GM19397 (cell line): ENCODE measurements at regions not wholly inside any gene's neighbourhood (a gene's known extent, or its start where the extent isn't known, plus 50 kb on each side); places are given as distances from the start of the nearest gene placed in this dataset.
"Not testable (repeated sequence)": the region's sequence is repeated elsewhere in the genome, so short reads cannot be mapped to it uniquely, and the experiment has no call there.

Source experiments
- ATAC-seq: cut with Tn5 transposase; IDR thresholded peaks from one replicate; pipeline ENCODE4 v1.9.1; 2021; ENCODE audit warnings: mild to moderate bottlenecking, moderate library complexity; ENCODE audit not compliant: unreplicated experiment

DNA sequence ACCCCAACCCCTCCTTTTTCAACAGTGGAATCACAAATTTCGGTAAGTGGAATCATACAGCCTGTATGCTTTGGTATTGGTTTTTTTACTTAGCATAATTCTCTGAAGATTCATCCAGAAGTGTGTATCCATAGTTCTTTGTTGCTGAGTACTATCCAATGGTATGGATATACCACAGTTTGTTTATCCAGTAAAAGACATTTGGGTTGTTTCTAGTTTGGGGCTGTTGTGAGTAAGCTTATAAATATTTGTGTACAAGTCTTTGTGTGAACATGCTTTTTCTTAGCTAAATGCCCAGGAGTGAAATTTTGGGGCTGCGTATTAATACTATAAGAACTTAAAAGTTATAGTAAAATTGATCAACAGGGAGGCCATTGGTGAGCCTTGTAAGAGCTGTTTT lies 57.5 kb upstream of the GC start:
- ATAC-seq: no peak

DNA sequence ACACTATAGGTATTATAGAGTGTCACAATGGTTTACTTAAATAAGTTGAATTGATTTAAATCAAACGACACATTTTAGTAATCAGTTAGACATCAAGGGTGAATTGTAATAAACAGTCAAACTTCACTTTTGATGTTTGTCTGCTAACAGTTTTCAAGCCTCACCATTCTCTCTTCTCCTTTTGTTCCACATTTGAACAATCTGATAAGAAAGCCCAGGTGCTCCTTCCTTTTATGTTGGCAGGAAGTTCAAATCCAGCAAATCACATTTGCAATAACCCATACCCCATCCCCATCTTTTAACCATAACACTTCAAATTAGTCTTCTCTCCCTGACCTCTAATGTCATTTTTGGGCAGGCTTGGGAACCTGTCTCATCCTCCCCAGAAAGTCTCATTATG lies 63.4 kb upstream of the GC start:
- no peak for ATAC-seq

DNA sequence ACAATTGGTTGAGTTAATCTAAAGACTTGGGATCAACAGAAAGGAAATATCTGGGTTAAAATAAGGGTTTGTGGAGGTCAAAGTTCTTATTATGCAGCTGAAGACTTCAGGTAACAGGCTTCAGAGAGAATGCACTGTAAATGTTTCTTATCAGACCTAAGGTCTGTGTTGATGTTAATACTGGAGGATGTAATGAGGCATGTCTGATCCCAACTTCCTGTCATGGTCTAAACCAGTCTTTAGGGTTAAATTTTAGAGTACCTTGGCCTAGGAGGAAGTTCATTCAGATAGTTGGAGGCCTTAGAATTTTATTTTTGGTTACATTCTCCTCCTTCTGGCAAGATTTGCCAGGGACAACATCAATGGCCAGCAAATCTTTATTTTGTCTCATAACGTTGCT lies 72.1 kb upstream of the GC start:
- no peak for ATAC-seq

DNA sequence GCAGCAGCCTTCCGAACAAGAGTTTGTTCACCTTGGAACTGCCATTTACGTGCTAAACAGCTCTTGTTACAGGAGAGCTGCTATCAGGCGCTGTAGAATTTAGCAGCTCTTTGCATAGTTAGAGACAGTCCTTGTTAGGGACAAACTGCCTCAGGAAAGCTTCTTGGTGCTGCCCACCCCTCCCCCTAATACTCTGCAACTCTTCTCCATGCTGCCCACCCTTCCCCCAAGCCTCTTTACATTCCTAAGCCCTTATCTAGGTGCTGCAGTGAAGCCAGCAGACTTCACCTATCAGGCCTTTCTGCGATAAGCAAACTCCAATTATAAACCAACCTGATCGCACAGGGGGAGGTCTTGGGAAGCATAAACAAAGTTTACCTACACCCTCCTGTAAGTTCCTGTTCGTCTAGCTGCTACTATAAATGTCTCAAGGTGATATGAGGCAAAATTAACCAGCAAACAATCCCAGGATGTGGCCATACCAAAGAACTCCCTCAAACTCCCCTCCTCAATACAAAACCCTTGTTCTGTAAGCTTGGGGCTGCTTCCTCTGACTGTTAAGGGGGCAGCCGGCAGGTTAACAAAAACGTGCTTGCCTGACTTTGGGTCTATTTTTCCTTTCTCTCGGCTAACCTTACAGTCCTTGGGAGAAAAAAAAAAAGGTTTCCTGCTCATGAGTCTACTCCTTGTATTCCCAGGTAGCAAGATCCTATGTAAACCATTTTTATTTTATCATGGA lies 74.0 kb upstream of the GC start:
- no peak for ATAC-seq

DNA sequence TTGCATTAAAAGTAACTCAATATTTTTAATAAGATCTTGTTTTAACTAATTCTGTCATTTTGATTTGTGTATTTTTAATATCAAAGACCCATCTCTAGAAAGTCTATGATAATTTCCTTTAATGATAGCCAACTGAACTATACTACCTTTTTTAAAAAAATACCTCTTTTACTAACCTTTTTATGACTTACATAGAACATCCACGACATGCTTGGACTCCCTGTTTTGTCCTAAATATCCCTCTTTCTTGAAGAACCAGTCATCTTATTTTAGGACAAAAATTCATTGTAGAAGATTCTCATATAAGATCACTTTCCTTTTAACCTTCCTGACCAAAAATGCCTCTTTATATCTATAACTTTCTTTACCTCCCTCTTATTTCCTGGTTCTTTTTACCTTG lies 76.8 kb upstream of the GC start:
- ATAC-seq: no peak

DNA sequence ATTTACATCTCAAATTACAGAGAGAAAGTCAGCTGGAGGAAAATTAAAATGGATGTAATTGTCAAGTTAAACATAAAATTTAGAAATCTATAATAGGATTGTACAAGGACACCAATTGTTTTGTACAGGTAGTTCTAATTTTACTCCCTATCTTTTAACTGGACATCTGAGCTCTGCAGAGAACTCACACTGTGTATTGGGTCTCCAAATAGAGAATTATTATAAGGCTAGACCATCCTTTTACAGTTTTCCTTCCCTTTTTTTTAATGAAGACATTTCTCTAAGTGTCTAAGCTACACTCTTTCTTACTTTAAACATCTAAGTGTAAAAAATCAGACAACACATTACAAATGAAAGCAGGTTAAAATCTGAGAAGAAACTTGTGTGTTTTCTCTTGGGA lies 78.4 kb upstream of the GC start:
- no peak for ATAC-seq

DNA sequence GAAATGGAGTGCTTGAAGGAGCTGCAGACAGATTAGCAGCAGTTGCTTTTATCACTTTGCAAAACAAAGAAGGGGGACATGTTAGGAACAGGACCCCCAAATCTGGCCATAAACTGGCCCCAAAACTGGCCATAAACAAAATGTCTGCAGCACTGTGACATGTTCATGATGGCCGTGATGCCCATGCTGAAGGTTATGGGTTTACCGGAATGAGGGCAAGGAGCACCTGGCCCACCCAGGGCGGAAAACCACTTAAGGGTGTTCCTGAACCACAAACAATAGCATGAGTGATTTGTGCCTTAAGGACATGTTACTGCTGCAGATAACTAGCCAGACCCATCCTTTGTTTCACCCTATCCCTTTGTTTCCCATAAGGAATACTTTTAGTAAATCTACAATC lies 79.6 kb upstream of the GC start:
- no peak for ATAC-seq

DNA sequence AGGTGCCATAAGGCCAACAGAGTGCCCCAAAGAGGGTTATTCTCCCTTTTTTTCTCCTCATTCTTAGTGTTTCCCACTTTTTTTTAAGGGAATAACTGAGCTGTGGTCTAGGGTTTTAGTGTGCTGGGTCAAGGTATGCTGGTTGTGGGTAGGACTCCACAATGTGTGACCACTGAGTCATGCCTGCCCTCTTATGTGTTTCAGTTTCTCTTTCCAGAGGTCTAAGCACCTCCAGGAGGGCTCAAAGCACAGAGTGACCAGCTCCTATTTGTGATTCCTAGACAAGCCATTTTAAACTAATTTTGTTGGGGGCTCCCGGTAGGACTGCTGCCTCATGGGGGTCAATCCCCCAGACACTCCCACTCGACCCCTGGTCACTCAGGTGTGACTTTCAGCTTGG lies 80.5 kb upstream of the GC start:
- ATAC-seq: no peak

DNA sequence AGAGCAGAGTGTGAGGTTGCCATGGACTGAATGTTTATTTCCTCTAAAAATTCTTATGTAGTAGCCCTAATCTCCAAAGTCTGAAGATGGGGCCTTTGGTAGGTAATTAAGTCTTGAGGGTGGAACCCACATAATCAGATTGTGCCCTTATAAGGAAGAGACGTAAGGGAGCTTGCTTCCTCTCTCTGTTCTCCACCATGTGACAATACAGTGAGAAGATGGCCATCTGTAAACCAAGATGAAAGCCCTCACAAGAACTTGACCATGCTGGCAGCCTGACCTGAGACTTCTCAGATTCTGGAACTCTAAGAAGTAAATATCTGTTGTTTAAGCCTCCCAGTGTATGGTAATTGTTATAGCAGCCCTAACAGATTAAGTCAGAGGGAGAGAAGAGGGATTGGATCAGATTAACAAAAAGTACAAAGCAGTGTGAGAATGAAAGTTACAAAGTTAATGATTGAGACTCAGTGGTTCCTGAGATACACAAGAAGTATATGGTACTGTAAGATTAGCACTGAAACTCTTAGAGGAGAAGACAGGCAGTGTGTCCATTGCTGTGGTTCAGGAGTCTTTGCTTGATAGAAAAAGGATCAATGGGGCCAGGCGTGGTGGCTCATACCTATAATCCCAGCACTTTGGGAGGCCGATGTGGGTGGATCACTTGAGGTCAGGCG lies 82.5 kb upstream of the GC start:
- ATAC-seq: no peak

DNA sequence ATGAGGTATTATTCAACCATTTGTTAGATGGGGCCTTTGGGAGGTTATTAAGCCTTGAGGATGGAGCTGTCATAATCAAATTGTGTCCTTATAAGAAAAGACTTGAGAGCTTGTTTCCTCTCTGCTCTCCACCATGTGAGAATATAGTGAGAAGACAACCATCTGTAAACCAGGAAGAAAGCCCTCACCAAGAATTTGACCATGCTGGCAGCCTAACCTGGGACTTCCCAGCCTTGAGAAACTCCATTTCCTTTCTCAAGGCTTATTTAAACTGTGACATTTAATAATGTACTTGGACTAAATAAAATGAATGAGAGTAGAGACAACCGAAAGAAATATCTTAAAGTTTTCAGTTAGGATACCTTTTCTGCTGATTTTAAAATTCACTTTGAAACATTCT lies 83.7 kb upstream of the GC start:
- ATAC-seq: no peak

DNA sequence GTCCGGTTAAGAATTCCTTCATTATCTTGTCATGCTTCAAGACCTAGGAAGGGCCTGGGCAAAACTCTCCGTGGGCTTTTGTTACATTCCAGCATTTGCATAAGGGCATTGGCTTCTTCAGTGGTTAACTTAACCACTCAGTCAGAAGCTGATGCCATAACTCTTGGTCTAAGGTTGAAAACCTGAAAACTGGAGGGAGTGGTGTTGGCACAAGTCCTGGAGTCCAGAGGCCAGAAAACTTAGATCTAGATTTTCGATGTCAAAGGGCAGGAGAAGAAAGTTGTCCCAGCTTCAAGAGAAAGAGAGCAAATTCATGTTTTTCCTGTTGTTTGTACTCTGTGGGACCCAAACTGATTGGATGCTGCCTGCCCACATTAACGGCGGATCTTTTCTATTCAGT lies 86.6 kb upstream of the GC start:
- no peak for ATAC-seq

DNA sequence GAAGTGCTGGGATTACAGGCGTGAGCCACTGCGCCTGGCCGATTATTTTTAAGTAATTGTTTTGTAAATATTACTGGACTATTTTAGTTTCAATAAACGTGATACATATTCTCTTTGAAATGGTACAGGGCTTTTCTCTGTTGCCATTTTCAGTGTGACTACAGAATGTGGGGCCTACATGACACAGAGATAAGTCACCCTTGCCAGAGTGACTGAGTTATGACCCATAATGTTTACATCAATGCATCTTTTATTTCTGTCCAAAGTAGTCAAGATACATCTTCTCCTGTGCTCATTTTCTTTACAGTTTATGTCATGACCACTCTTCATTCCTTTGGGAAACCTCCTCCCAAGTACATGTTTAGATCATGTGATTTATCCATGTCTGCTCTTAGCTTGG lies 88.3 kb upstream of the GC start:
- ATAC-seq: no peak

DNA sequence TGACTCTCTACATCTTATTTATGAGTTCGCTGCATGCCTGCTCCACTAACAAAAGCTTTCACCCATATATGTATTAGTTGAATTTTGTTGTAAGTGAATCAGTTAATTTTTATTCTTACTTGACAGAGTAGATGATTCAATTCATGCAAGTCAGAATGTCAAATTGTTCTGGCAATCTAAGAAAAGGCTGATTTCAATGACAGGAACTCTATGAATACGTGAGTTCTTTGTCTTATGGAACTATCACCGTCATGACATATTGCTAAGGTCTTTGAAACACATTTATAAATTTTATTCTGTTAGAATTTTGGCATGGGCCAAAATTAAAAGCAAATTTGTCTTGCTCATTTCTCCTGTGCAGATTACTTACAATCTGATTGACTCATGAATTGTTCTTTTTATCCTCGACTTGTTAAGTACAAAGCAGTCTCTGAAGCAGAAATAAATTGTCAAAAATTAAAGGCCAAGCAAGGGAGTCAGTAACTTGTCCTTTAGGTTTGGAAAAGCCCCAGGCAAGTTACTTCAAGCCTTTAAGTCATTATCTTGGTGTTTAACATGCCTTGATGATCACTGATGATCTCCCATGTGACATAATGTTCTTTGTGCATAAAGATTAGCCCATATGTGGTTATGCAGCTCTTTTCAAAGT lies 89.0 kb upstream of the GC start:
- no peak for ATAC-seq

DNA sequence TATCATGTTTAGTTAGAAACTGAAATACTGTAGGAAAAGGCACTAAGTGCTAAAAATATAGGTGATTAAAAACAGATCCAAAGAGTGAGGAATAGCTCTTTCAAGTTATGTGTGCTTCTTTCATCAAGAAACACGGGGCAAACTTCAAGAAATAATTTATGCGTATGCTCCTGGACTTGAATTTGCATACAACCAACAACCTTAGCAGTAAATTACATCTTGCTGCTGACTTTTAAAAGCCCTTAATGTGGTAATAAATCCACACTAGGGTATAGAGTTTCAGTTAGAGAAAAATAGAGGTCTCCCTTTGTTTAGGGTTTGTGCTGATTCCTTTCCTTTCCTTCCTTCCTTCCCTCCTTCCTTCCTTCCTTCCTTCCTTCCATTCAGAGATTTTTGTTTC lies 94.5 kb upstream of the GC start:
- ATAC-seq: no peak

DNA sequence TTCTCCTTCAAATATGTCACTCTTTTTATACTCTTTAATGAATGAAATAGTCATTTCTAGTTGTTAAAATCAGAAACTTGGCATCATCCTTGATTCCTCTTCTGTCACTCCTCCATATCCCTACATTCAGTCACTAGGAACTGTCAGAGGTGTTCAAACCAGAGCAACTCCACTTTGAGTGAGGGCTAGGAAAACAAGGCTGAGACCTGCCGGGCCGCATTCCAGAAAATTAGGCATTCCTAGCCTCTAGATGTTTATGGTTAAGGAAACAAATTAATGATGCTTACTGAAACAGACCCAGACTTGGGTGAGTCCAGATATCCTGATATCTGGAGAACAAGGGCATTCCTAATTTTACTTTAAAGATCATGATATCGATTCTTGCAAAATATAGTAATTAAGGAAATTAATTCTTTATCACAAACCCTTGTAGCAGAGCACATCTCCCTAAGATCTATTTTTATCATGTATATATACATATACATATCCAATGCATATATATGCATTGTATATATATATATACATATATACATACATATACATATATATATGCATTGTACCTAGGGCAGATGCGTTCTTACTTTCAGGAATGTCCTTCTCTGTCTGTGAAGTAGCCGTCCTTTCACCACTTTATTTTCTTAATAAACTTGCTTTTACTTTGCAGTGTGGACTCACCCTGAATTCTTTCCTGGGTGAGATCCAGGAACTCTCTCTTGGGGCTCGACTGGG lies 98.4 kb upstream of the GC start:
- no peak for ATAC-seq

DNA sequence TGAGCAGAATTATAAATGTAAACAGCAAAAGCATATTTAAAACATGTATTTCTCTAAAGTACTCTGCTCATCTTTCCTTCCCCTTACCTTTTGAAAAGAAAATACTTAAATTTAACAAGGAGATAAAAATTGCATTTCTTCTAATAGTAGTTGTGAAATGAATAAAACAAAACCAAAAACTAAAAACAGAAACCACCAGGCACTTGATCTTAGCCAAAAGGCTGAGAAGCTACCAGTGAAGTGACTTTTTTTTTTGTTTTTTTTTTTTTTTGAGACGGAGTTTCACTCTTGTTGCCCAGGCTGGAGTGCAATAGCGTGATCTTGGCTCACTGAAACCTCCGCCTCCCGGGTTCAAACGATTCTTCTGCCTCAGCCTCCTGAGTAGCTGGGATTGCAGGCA lies 116.5 kb upstream of the GC start:
- not testable (repeated sequence) for ATAC-seq

DNA sequence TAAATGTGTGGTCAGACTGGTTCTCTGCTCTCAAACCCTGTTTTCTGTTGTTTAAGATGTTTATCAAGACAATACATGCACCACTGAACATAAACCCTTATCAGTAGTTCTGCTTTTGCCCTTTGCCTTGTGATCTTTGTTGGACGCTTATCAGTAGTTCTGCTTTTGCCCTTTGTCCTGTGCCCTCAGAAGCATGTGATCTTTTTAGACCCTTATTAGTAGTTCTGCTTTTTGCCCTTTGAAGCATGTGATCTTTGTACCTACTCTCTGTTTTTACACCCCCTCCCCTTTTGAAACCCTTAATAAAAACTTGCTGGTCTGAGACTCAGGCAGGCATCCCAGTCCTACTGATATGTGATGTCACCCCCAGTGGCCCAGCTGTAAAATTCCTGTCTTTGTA lies 121.7 kb upstream of the GC start:
- ATAC-seq: not testable (repeated sequence)

DNA sequence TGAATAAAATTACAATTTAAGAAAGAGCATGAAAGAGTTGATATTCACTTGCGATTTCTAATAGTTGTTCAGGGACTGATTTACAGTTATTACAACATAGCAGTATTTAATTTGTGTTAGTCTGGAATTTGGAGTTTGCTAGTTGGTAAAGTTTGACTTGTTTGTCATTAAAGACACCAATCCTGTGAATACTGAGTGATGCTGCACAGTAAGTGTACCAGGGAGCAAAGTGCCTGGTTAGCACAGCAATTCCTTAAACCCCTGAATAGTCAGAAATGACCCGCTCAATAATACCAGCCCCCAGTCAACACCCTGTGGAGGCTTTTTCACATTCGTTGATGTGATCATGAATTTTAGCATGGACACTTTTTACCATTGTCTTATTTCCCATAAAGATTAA lies 122.2 kb upstream of the GC start:
- ATAC-seq: no peak

DNA sequence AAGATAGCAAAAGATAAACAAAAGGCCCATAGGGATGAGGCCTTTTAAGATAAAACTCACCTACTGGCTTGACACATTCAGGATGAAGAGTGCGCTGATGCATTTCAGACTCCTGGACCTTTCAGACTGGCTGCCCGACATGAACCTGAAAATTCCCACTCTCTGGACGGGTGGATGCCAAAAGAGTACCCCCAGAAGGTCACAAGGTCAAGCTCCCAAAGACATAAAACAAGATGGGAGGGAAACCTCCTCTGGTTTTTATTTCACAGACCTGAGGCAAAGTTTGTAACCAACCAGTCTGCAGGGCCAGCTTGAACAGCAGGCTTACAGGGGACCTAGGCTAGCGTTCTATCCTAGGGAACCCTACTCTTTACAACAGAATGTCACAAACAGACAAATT lies 123.2 kb upstream of the GC start:
- ATAC-seq: no peak

DNA sequence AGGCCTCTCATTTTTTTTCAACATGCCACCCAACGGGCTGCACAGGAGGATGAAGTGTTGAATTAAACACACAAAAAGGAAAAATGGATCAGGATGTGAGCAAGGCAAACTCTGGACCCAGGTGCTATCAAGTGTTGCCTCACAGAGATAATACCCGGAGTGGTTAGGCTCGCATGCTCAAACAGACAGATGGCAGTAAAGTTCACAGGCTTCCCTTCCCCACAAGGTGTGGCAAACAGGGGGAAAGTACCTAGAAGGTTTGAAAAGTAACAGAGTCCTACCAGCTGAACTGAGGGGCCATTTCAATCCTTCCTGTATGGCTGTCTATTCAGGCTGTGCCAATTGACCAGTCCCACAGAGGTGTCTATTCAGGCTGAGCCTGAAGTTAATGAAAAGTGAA lies 123.9 kb upstream of the GC start:
- ATAC-seq: peak; percentile 91

DNA sequence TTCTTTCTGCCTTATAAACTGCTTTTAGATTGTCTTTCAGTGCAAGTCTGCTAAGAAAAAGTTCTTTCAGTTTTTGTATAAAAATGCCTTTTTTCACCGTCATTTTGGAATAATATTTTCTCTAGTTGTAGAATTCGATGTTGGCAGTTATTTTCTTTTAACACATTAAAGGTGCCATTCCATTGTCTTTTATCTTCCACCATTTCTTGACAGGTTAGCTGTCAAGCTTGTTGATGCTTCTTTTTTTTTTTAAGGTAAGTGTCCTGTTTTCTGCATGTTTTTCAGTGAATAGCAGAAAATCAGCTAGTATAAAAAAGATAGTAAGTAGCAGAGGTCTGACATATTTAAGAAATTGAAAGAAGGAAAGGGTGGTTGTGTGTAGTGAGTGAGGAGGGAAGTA lies 118.5 kb upstream of the NPFFR2 start:
- ATAC-seq: no peak

DNA sequence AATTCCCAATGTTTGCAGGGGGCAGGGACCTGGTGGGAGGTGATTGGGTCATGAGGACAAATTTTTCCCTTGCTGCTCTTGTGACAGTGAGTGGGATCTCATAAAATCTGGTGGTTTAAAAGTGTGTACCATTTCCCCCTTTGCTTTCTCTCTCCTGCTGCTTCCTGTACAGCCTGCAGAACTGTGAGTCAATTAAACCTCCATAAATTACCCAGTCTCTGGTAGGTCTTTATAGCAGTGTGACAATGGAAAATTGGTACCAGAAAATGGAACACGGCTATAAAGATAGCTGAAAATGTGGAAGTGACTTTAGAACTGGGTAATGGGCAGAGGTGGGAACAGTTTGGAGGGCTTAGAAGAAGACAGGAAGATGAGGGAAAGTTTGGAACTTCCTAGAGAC lies 108.7 kb upstream of the NPFFR2 start:
- no peak for ATAC-seq
